ENCODE measurements at regions not wholly inside any gene's neighbourhood (a gene's known extent, or its start where the extent isn't known, plus 50 kb on each side); places are given as distances from the start of the nearest gene placed in this dataset.

GRCh38 chr1:79875187-79875586, 868.7 kb upstream of the ADGRL4 start:
- no peak for TF ChIP-seq POLR2A (IDR thresholded peaks at IDR 0.05)
- no peak for TF ChIP-seq POLR2AphosphoS5 (IDR thresholded peaks at IDR 0.05)
- TF ChIP-seq CTCF (IDR thresholded peaks at IDR 0.05) = no peak
- H3K4me1 ChIP-seq = no peaks in the 10 kb centered on the region
- DNase-seq (ENCODE audit: low spot score in 2 of 2) = no peak

GRCh38 chr1:79874289-79874688, 867.8 kb upstream of the ADGRL4 start:
- Histone ChIP-seq H3K27ac (no peak overlapping the region), H3K9me3 (peaks cover 0 to 11% of the 10 kb centered on the region in 2 donors), H3K27me3 (no peaks in the 10 kb centered on the region), H3K4me1 (no peaks in the 10 kb centered on the region), H3K36me3 (no peaks in the 10 kb centered on the region), H3K4me3 (no peak overlapping the region)
- intact Hi-C loops (cut with DNase I; ENCODE audit: low total_unique reads) = no loop called here
- no peak for DNase-seq (ENCODE audit: low spot score in 2 of 2)
- TF ChIP-seq POLR2AphosphoS5 (IDR thresholded peaks at IDR 0.05) = no peak
- TF ChIP-seq POLR2A (IDR thresholded peaks at IDR 0.05) = no peak
- no peak for TF ChIP-seq CTCF (IDR thresholded peaks at IDR 0.05)

More at GRCh38 chr1:79875187-79875586, 868.7 kb upstream of the ADGRL4 start:
- Histone ChIP-seq H3K9me3 (peaks cover 0 to 11% of the 10 kb centered on the region in 2 donors), H3K27ac (no peak overlapping the region), H3K36me3 (no peaks in the 10 kb centered on the region), H3K27me3 (no peaks in the 10 kb centered on the region), H3K4me3 (no peak overlapping the region)
- intact Hi-C loops (cut with DNase I; ENCODE audit: low total_unique reads) = no loop called here

DNA sequence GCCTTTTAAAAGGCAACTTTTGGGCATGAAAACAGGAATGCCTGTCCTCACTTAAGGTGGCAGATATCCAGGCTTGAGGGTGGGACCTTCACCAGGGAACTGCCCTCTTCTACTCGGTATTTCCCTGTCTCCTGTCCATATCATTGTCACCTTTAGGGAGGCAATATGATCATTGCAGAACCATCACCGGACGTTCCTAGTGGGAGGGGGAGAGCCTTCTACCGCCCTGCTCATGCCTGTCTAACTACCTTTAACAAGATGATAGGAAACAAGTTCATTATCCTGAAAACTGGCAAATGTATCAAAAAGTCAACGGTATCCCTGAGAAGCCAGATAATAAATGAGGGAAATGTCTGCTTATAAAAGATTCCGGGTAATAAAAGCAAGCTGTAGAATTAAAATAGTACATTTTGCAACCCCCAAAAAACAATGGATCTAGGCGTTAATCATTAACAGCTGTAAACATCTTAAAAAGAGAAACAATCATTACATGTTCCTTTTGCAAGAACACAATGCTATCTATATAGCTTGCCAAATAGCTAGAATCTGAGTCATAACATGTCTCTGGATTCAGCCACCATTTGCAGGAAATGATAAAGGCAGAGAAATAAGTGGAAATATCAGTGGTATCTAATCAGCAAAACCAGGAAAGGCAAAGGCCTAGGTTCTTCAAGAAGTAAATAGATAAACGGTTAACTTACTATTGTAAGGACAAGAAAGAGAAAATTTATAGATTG, 852.9 kb upstream of the ADGRL4 start:
- H3K27me3 ChIP-seq = no peaks in the 10 kb centered on the region
- intact Hi-C loops (cut with DNase I; ENCODE audit: low total_unique reads) = no loop called here
- no peaks in the 10 kb centered on the region for H3K9me3 ChIP-seq
- no peak for DNase-seq (ENCODE audit: low spot score in 2 of 2)
- H3K27ac ChIP-seq = peak overlapping the region in 1 of 2 donors; percentile 33
- TF ChIP-seq POLR2A (IDR thresholded peaks at IDR 0.05) (no peak), POLR2AphosphoS5 (IDR thresholded peaks at IDR 0.05) (no peak), CTCF (IDR thresholded peaks at IDR 0.05) (no peak)
- H3K4me1 ChIP-seq = no peaks in the 10 kb centered on the region
- H3K36me3 ChIP-seq = no peaks in the 10 kb centered on the region
- H3K4me3 ChIP-seq = no peak overlapping the region

- no peak for TF ChIP-seq POLR2A (IDR thresholded peaks at IDR 0.05)
- TF ChIP-seq CTCF (IDR thresholded peaks at IDR 0.05) = no peak
- TF ChIP-seq POLR2AphosphoS5 (IDR thresholded peaks at IDR 0.05) = no peak
- no peaks in the 10 kb centered on the region for H3K27me3 ChIP-seq
- intact Hi-C loops (cut with DNase I; ENCODE audit: low total_unique reads) = no loop called here
- H3K4me1 ChIP-seq = no peaks in the 10 kb centered on the region
- no peak overlapping the region for H3K4me3 ChIP-seq
- no peaks in the 10 kb centered on the region for H3K9me3 ChIP-seq
- H3K36me3 ChIP-seq = no peaks in the 10 kb centered on the region
- H3K27ac ChIP-seq = no peak overlapping the region
- DNase-seq (ENCODE audit: low spot score in 2 of 2) = no peak
These were observed 845.5 kb upstream of the ADGRL4 start for GRCh38 chr1:79852004-79852403.

DNA sequence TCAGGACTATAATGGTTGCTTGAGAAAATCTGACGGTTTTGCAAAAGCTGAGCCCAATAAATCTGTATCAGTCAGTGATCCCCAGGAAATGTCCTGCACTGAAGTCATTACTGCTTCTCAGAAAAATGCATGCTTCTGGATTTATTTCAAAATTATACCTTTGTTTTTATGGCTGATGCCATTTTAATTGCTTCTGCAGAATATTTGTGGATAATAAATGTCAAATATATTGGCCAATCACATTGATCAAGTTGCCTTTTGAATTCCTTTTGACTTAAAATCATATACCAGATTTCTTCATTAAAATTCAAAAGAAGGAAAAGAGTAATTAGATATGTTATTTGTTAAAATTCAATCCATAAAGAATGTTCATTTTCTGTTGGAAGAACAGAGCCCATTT, 842.9 kb upstream of the ADGRL4 start:
- intact Hi-C loops (cut with DNase I; ENCODE audit: low total_unique reads) = no loop called here
- no peak for DNase-seq (ENCODE audit: low spot score in 2 of 2)
- Histone ChIP-seq H3K36me3 (no peaks in the 10 kb centered on the region), H3K4me1 (no peaks in the 10 kb centered on the region), H3K27me3 (no peaks in the 10 kb centered on the region), H3K9me3 (no peaks in the 10 kb centered on the region), H3K27ac (no peak overlapping the region), H3K4me3 (no peak overlapping the region)
- TF ChIP-seq CTCF (IDR thresholded peaks at IDR 0.05) (no peak), POLR2AphosphoS5 (IDR thresholded peaks at IDR 0.05) (no peak), POLR2A (IDR thresholded peaks at IDR 0.05) (no peak)

All from breast epithelium (tissue), 4 donors.